HCT116 (cell line): ENCODE measurements at regions not wholly inside any gene's neighbourhood (a gene's known extent, or its start where the extent isn't known, plus 50 kb on each side); places are given as distances from the start of the nearest gene placed in this dataset.

ENCODE experiments used
- ATAC-seq: fragments of 200-7000 bp; cut with Tn5 transposase; 2 replicates; pipeline ENCODE4 v1.9.1; 2020; ENCODE audit warnings: mild to moderate bottlenecking, moderate library complexity
- BruUV-seq: library from RNA; stranded (reverse); fragments of 400-500 nt; replicated peaks from 2 replicates; lab custom pipeline; 2021; lab: Mats Ljungman, UMichigan
- CTCF ChIA-PET: fragments of 300-600 bp; sonication (Branson Sonifier 250); formaldehyde crosslinking; loops from one replicate; lab custom pipeline; 2021; ENCODE audit warnings: antibody characterized with exemption; lab: Charles Lee
- POLR2A ChIA-PET: fragments of 300-600, 350-600 bp; sonication (Branson Sonifier 250); formaldehyde crosslinking; loops from one replicate; lab custom pipeline; 2021; ENCODE audit warnings: antibody characterized with exemption; lab: Charles Lee
- RAD21 ChIA-PET, 2 experiments: fragments of 300-600 bp; sonication (Branson Sonifier 250); formaldehyde crosslinking; loops; one replicate each; lab custom pipeline; 2023; ENCODE audit warnings: low total read pairs in 2 of 2; ENCODE audit not compliant: uncharacterized antibody in 2 of 2, unreplicated experiment in 2 of 2, low non-redundant PET in 1 of 2; lab: Charles Lee
- DNase-seq: peaks from one replicate; pipeline ENCODE4 v3.0.0-alpha.2; 2010; ENCODE audit warnings: low read depth, low spot score
- H2AFZ ChIP-seq: fragments of 200-600 bp; shearing (Covaris generic), sonication (generic); 2 replicates; pipeline ENCODE4 v1.6.1; 2017; ENCODE audit warnings: low read depth, mixed run types, mixed read lengths, antibody characterized with exemption, low read length; ENCODE audit not compliant: poor library complexity, severe bottlenecking
- H3K27ac ChIP-seq: 2 replicates; pipeline ENCODE4 v1.5.1; 2012; ENCODE audit warnings: low read depth, low read length
- H3K27me3 ChIP-seq: fragments of 200-600 bp; sonication (generic); 2 replicates; pipeline ENCODE4 v1.6.1; 2016; ENCODE audit warnings: mixed run types, low read length, mixed read lengths; ENCODE audit not compliant: insufficient read depth
- H3K36me3 ChIP-seq, 2 experiments: fragments of 200-500 bp in 1 of 2; fragments of 200-600 bp in 1 of 2; sonication (Bioruptor generic) in 1 of 2; sonication (generic) in 1 of 2; 2 replicates each; pipeline versions ENCODE4 v1.5.1 to v1.6.1; 2014 to 2016; ENCODE audit warnings: low read length in 2 of 2, inconsistent platforms in 1 of 2, mixed read lengths in 1 of 2, mixed run types in 1 of 2; ENCODE audit not compliant: insufficient read depth in 2 of 2, control insufficient read depth in 1 of 2
- H3K4me1 ChIP-seq, 2 experiments: fragments of 200-600 bp in 1 of 2; sonication (generic) in 1 of 2; 2 replicates each; pipeline versions ENCODE4 v1.5.1 to v1.6.1; 2012 to 2017; ENCODE audit warnings: low read length in 2 of 2, inconsistent platforms in 1 of 2, mild to moderate bottlenecking in 1 of 2, mixed read lengths in 1 of 2, mixed run types in 1 of 2, moderate library complexity in 1 of 2; ENCODE audit not compliant: insufficient read depth in 2 of 2, control insufficient read depth in 1 of 2
- H3K4me2 ChIP-seq: fragments of 200-600 bp; sonication (generic); 2 replicates; pipeline ENCODE4 v1.6.1; 2017; ENCODE audit warnings: mixed run types, low read length, mixed read lengths
- H3K4me3 ChIP-seq, 2 experiments: fragments of 200-600 bp in 1 of 2; sonication (generic) in 1 of 2; replicated peaks in 1 of 2; 2 replicates each; pipeline ENCODE4 v1.5.1; 2011 to 2016; ENCODE audit warnings: low read length in 2 of 2, control low read depth in 1 of 2, low read depth in 1 of 2, mild to moderate bottlenecking in 1 of 2, mixed read lengths in 1 of 2, mixed run types in 1 of 2
- H3K79me2 ChIP-seq: fragments of 200-600 bp; sonication (generic); 2 replicates; pipeline ENCODE4 v1.6.1; 2017; ENCODE audit warnings: mild to moderate bottlenecking, mixed run types, low read length, moderate library complexity, mixed read lengths; ENCODE audit not compliant: insufficient read depth
- H3K9ac ChIP-seq: fragments of 200-600 bp; sonication (generic); 2 replicates; pipeline ENCODE4 v1.6.1; 2016; ENCODE audit warnings: low read length, mixed read lengths
- H3K9me2 ChIP-seq: fragments of 200-600 bp; sonication (generic), shearing (Covaris generic); 2 replicates; pipeline ENCODE4 v1.6.1; 2017; ENCODE audit warnings: mixed run types, mild to moderate bottlenecking, moderate library complexity; ENCODE audit not compliant: insufficient read depth
- H3K9me3 ChIP-seq, 2 experiments: fragments of 200-500 bp in 1 of 2; fragments of 200-600 bp in 1 of 2; sonication (Bioruptor generic) in 1 of 2; sonication (generic) in 1 of 2; 2 replicates each; pipeline ENCODE4 v1.6.1; 2014 to 2017; ENCODE audit warnings: low read length in 2 of 2, mixed read lengths in 2 of 2, inconsistent platforms in 1 of 2, low read depth in 1 of 2, mild to moderate bottlenecking in 1 of 2, mixed run types in 1 of 2, moderate library complexity in 1 of 2; ENCODE audit not compliant: control insufficient read depth in 1 of 2, insufficient read depth in 1 of 2
- H4K20me1 ChIP-seq: fragments of 200-600 bp; sonication (generic), shearing (Covaris generic); 2 replicates; pipeline ENCODE4 v1.6.1; 2017; ENCODE audit warnings: mixed run types, mild to moderate bottlenecking, moderate library complexity; ENCODE audit not compliant: insufficient read depth
- ATF3 ChIP-seq: IDR thresholded peaks from 2 replicates; pipeline ENCODE4 v1.6.1; 2012
- CBX3 ChIP-seq: IDR thresholded peaks from 2 replicates; pipeline ENCODE4 v1.6.1; 2012; ENCODE audit warnings: low read depth
- CEBPB ChIP-seq: IDR thresholded peaks from 2 replicates; pipeline ENCODE4 v1.6.1; 2012; ENCODE audit warnings: low read depth
- EGR1 ChIP-seq: IDR thresholded peaks from 2 replicates; pipeline ENCODE4 v1.6.1; 2012; ENCODE audit warnings: low read depth
- EZH2 ChIP-seq: fragments of 200-600 bp; sonication (generic); IDR thresholded peaks from 2 replicates; pipeline ENCODE4 v1.6.1; 2017; ENCODE audit warnings: antibody characterized with exemption, mixed run types
- JUND ChIP-seq: IDR thresholded peaks from 2 replicates; pipeline ENCODE4 v1.6.1; 2012
- RAD21 ChIP-seq: IDR thresholded peaks from 2 replicates; pipeline ENCODE4 v1.6.1; 2012; ENCODE audit warnings: low read depth, mild to moderate bottlenecking
- REST ChIP-seq: IDR thresholded peaks from 2 replicates; pipeline ENCODE4 v1.6.1; 2012; ENCODE audit warnings: low read depth
- TCF7L2 ChIP-seq: IDR thresholded peaks from 2 replicates; pipeline ENCODE4 v1.7.0; 2011; ENCODE audit warnings: borderline replicate concordance, inconsistent platforms; ENCODE audit not compliant: insufficient read depth, insufficient read length; ENCODE audit errors: extremely low read depth
- YY1 ChIP-seq: IDR thresholded peaks from 2 replicates; pipeline ENCODE4 v1.6.1; 2011; ENCODE audit warnings: low read length, low read depth, moderate library complexity, mild to moderate bottlenecking; ENCODE audit not compliant: insufficient replicate concordance; ENCODE audit errors: extremely low read depth
- ZNF274 ChIP-seq: fragments of 200-500 bp; sonication (Bioruptor generic); IDR thresholded peaks from 2 replicates; pipeline ENCODE4 v1.6.1; 2014; ENCODE audit warnings: mild to moderate bottlenecking, low read depth, low read length, inconsistent platforms
- intact Hi-C: fragments of 100-400 bp; cut with micrococcal nuclease; formaldehyde crosslinking; loops from 2 replicates; pipeline ENCODE4 v1.10.0; 2022
- TF ChIP-seq, protein P1 (sequence below): IDR thresholded peaks from 2 replicates; pipeline ENCODE4 v1.6.1; 2011; ENCODE audit warnings: mild to moderate bottlenecking, low read length, moderate library complexity; ENCODE audit not compliant: insufficient replicate concordance; ENCODE audit errors: extremely low read depth
- TF ChIP-seq, protein P2 (sequence below): IDR thresholded peaks from 2 replicates; pipeline ENCODE4 v1.6.1; 2012

- Histone ChIP-seq H3K79me2 (no peaks in the 10 kb centered on the region), H3K4me1 (no peaks in the 10 kb centered on the region), H3K9me3 (no peaks in the 10 kb centered on the region), H2AFZ (no peak overlapping the region), H3K36me3 (no peaks in the 10 kb centered on the region), H3K9me2 (no peaks in the 10 kb centered on the region), H3K27me3 (peaks cover 11% of the 10 kb centered on the region; the same call in 1 of the 2 replicates), H3K27ac (no peak overlapping the region), H3K4me2 (no peak overlapping the region), H3K9ac (no peak overlapping the region), H4K20me1 (no peaks in the 10 kb centered on the region), H3K4me3 (no peak overlapping the region)
- TF ChIP-seq JUND: no peak
- no peak for TF ChIP-seq YY1
- no peak for TF ChIP-seq REST
- BruUV-seq: no TSS peak
- RAD21 ChIA-PET: no interaction called here
- CTCF ChIA-PET: no interaction called here
- DNase-seq: no peak
- ATAC-seq: no peak
- POLR2A ChIA-PET: no interaction called here
- intact Hi-C loops: no loop called here
Observed at GRCh38 chr18:76179257-76179656, 315.8 kb downstream of the ZNF516 start.

DNA sequence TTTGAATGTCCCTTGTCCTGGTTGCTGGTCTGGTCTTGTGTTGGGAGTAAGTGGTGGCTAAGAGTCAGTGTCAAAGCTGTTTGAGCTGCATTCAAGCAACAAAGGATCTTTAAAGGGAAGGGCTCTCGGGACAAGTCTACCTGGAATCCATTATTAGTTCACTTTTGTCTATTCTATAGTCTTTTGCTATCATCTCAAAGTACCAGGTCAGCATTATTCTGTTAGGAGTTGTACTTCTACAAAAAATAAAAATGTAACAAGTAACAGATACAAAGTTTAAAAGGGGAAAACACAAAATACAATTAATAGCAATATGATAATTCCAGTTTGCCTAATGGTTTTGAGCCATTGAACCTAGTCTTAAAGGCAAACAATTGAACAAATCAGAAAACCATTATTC, 317.9 kb downstream of the ZNF516 start:
- H3K27me3 ChIP-seq: peaks cover 7% of the 10 kb centered on the region; the same call in 1 of the 2 replicates
- H3K27ac ChIP-seq: no peak overlapping the region
- ATAC-seq: no peak
- no peaks in the 10 kb centered on the region for H4K20me1 ChIP-seq
- no peak overlapping the region for H3K9ac ChIP-seq
- no peak overlapping the region for H3K4me3 ChIP-seq
- no peaks in the 10 kb centered on the region for H3K9me3 ChIP-seq
- TF ChIP-seq EGR1 (no peak), CBX3 (no peak), CEBPB (no peak), TCF7L2 (no peak), EZH2 (no peak), ATF3 (no peak), ZNF274 (no peak), RAD21 (no peak)
- TF ChIP-seq, protein P1, sequence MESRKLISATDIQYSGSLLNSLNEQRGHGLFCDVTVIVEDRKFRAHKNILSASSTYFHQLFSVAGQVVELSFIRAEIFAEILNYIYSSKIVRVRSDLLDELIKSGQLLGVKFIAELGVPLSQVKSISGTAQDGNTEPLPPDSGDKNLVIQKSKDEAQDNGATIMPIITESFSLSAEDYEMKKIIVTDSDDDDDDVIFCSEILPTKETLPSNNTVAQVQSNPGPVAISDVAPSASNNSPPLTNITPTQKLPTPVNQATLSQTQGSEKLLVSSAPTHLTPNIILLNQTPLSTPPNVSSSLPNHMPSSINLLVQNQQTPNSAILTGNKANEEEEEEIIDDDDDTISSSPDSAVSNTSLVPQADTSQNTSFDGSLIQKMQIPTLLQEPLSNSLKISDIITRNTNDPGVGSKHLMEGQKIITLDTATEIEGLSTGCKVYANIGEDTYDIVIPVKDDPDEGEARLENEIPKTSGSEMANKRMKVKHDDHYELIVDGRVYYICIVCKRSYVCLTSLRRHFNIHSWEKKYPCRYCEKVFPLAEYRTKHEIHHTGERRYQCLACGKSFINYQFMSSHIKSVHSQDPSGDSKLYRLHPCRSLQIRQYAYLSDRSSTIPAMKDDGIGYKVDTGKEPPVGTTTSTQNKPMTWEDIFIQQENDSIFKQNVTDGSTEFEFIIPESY: no peak
- TF ChIP-seq, protein P2, sequence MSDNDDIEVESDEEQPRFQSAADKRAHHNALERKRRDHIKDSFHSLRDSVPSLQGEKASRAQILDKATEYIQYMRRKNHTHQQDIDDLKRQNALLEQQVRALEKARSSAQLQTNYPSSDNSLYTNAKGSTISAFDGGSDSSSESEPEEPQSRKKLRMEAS: no peak
- H3K9me2 ChIP-seq: no peaks in the 10 kb centered on the region
- ChIA-PET CTCF (no interaction called here), RAD21 (no interaction called here), POLR2A (no interaction called here)
- intact Hi-C loops: no loop called here
- no peaks in the 10 kb centered on the region for H3K4me1 ChIP-seq
- no peak for DNase-seq
- no peaks in the 10 kb centered on the region for H3K36me3 ChIP-seq
- H3K79me2 ChIP-seq: no peaks in the 10 kb centered on the region
- H3K4me2 ChIP-seq: no peak overlapping the region
- H2AFZ ChIP-seq: no peak overlapping the region
- BruUV-seq: no TSS peak
